ENCODE measurements at regions not wholly inside any gene's neighbourhood (a gene's known extent, or its start where the extent isn't known, plus 50 kb on each side); places are given as distances from the start of the nearest gene placed in this dataset.

DNA sequence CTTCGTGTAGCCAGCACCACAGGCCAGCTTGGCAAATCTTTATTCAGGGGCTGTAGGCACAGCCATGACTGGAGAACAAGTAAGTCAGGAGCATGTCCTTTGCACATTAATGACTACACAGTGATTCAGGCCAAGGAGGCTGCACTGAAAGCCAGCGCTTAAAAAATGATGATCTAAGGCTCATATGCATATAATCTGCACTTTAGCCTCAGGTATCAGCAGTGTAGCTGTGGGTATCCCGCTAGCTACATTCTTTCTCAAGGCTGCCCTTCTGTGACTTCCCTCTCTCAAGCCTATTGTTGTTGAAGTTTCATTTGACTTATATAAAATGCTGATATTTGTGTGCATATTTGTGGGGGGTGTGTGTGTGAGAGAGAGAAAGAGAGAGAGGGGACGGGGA lies 62.6 kb upstream of the RGL1 start:
- no peak for TF ChIP-seq EZH2 (IDR thresholded peaks at IDR 0.05; ENCODE audit: low read length, missing control alignments)
- TF ChIP-seq, protein P1, sequence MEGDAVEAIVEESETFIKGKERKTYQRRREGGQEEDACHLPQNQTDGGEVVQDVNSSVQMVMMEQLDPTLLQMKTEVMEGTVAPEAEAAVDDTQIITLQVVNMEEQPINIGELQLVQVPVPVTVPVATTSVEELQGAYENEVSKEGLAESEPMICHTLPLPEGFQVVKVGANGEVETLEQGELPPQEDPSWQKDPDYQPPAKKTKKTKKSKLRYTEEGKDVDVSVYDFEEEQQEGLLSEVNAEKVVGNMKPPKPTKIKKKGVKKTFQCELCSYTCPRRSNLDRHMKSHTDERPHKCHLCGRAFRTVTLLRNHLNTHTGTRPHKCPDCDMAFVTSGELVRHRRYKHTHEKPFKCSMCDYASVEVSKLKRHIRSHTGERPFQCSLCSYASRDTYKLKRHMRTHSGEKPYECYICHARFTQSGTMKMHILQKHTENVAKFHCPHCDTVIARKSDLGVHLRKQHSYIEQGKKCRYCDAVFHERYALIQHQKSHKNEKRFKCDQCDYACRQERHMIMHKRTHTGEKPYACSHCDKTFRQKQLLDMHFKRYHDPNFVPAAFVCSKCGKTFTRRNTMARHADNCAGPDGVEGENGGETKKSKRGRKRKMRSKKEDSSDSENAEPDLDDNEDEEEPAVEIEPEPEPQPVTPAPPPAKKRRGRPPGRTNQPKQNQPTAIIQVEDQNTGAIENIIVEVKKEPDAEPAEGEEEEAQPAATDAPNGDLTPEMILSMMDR (conservative IDR thresholded peaks at IDR 0.05 in 1 of 2, IDR thresholded peaks at IDR 0.05 in 1 of 2; ENCODE audit: low read depth in 1 of 2, low read length in 2 of 2): no peak

All from fibroblast of lung (primary cell).